ENCODE measurements at regions not wholly inside any gene's neighbourhood (a gene's known extent, or its start where the extent isn't known, plus 50 kb on each side); places are given as distances from the start of the nearest gene placed in this dataset.

- WGBS, 5 donors = 85 to 90% (median 86%) methylated on average over 9 of the region's 9 CpGs
- no peak overlapping the region for H3K27ac ChIP-seq
- H3K36me3 ChIP-seq = no peaks in the 10 kb centered on the region
- DNase-seq = no peak
- H3K4me3 ChIP-seq = no peak overlapping the region
- H3K4me1 ChIP-seq = peaks cover 0 to 10% (median 4%) of the 10 kb centered on the region in 4 donors
- no peaks in the 10 kb centered on the region for H3K27me3 ChIP-seq
- TF ChIP-seq POLR2A (IDR thresholded peaks at IDR 0.05) (no peak), EP300 (IDR thresholded peaks at IDR 0.05) (no peak), CTCF (IDR thresholded peaks at IDR 0.05) (no peak), POLR2AphosphoS5 (IDR thresholded peaks at IDR 0.05) (no peak)
- intact Hi-C loops (cut with DNase I; ENCODE audit: low total_unique reads) = no loop called here
- peaks cover 0 to 5% (median 0%) of the 10 kb centered on the region in 4 donors for H3K9me3 ChIP-seq
Observed at GRCh38 chr14:95023115-95023514, 134.2 kb downstream of the DICER1 start.

- DNase-seq = no peak
- peaks cover 0 to 10% (median 4%) of the 10 kb centered on the region in 4 donors for H3K4me1 ChIP-seq
- H3K27ac ChIP-seq = no peak overlapping the region
- H3K27me3 ChIP-seq = no peaks in the 10 kb centered on the region
- intact Hi-C loops (cut with DNase I; ENCODE audit: low total_unique reads) = no loop called here
- no peaks in the 10 kb centered on the region for H3K36me3 ChIP-seq
- no peak overlapping the region for H3K4me3 ChIP-seq
- peaks cover 0 to 5% (median 0%) of the 10 kb centered on the region in 4 donors for H3K9me3 ChIP-seq
- TF ChIP-seq CTCF (IDR thresholded peaks at IDR 0.05) (no peak), EP300 (IDR thresholded peaks at IDR 0.05) (no peak), POLR2AphosphoS5 (IDR thresholded peaks at IDR 0.05) (no peak)
- 82 to 96% (median 90%) methylated on average over 2 of the region's 2 CpGs for WGBS, 5 donors
Observed at GRCh38 chr14:95021588-95021987, 135.7 kb downstream of the DICER1 start.

GRCh38 chr14:95018821-95019220 is 138.5 kb downstream of the DICER1 start:
- no peak overlapping the region for H3K27ac ChIP-seq
- 23 to 53% (median 30%) methylated on average over 4 of the region's 4 CpGs for WGBS, 5 donors
- no peak for TF ChIP-seq EP300 (IDR thresholded peaks at IDR 0.05)
- TF ChIP-seq CTCF (IDR thresholded peaks at IDR 0.05) = no peak
- no peak for TF ChIP-seq POLR2AphosphoS5 (IDR thresholded peaks at IDR 0.05)
- TF ChIP-seq POLR2A (IDR thresholded peaks at IDR 0.05) = no peak

GRCh38 chr14:95015046-95015445 is 142.3 kb downstream of the DICER1 start:
- TF ChIP-seq EP300 (IDR thresholded peaks at IDR 0.05) (no peak), POLR2AphosphoS5 (IDR thresholded peaks at IDR 0.05) (no peak), CTCF (IDR thresholded peaks at IDR 0.05) (no peak), POLR2A (IDR thresholded peaks at IDR 0.05) (no peak)
- Histone ChIP-seq H3K27ac (no peak overlapping the region), H3K4me3 (no peak overlapping the region), H3K27me3 (no peaks in the 10 kb centered on the region), H3K36me3 (no peaks in the 10 kb centered on the region), H3K4me1 (peaks cover 0 to 20% (median 6%) of the 10 kb centered on the region in 4 donors), H3K9me3 (peaks cover 0 to 4% (median 0%) of the 10 kb centered on the region in 4 donors)
- no peak for DNase-seq
- intact Hi-C loops (cut with DNase I; ENCODE audit: low total_unique reads) = no loop called here
- WGBS, 5 donors = 17 to 100% (median 94%) methylated on average over 1 of the region's 1 CpG

More at GRCh38 chr14:95018821-95019220, 138.5 kb downstream of the DICER1 start:
- H3K36me3 ChIP-seq = no peaks in the 10 kb centered on the region
- no peak overlapping the region for H3K4me3 ChIP-seq
- intact Hi-C loops (cut with DNase I; ENCODE audit: low total_unique reads) = no loop called here
- H3K27me3 ChIP-seq = no peaks in the 10 kb centered on the region
- peaks cover 0 to 9% (median 0%) of the 10 kb centered on the region in 4 donors for H3K9me3 ChIP-seq
- no peak for DNase-seq
- H3K4me1 ChIP-seq = peaks cover 0 to 10% (median 4%) of the 10 kb centered on the region in 4 donors
